Upper lobe of left lung (tissue), 6 donors: ENCODE measurements at regions not wholly inside any gene's neighbourhood (a gene's known extent, or its start where the extent isn't known, plus 50 kb on each side); places are given as distances from the start of the nearest gene placed in this dataset.

ENCODE experiments used
- ATAC-seq, 2 donors: fragments of 200-7000 bp; cut with Tn5 transposase; one replicate each; pipeline ENCODE4 v1.9.1; 2022; ENCODE audit warnings: mild to moderate bottlenecking in 2 of 2, moderate library complexity in 2 of 2; ENCODE audit not compliant: low FRiP score in 2 of 2
- DNase-seq, 2 donors: peaks; one replicate each; pipeline ENCODE4 v3.0.0-alpha.2; 2019 to 2020
- H3K27ac ChIP-seq, 4 donors: fragments of 200-600 bp; sonication (generic); one replicate each; pipeline ENCODE4 v1.5.1; 2016 to 2019
- H3K27me3 ChIP-seq, 4 donors: fragments of 200-600 bp; sonication (generic); one replicate each; pipeline ENCODE4 v1.5.1; 2017 to 2019
- H3K36me3 ChIP-seq, 4 donors: fragments of 200-600 bp; sonication (generic); one replicate each; pipeline ENCODE4 v1.5.1; 2016 to 2019
- H3K4me1 ChIP-seq, 4 donors: fragments of 200-600 bp; sonication (generic); one replicate each; pipeline ENCODE4 v1.5.1; 2018 to 2019
- H3K4me3 ChIP-seq, 4 donors: fragments of 200-600 bp; sonication (generic); one replicate each; pipeline ENCODE4 v1.5.1; 2017 to 2019; ENCODE audit warnings: mild to moderate bottlenecking in 2 of 4, moderate library complexity in 1 of 4
- H3K9me3 ChIP-seq, 4 donors: fragments of 200-600 bp; sonication (generic); one replicate each; pipeline ENCODE4 v1.5.1; 2018 to 2019
- EP300 ChIP-seq, 4 donors: sonication (generic); formaldehyde crosslinking; IDR thresholded peaks; one replicate each; pipeline ENCODE4 v1.5.1; 2017; ENCODE audit warnings: antibody characterized with exemption in 4 of 4, control low read depth in 2 of 4
- POLR2A ChIP-seq, 4 donors: fragments of 450-650 bp; IDR thresholded peaks; one replicate each; pipeline ENCODE4 v1.5.1; 2016 to 2017; ENCODE audit warnings: antibody characterized with exemption in 4 of 4, mild to moderate bottlenecking in 2 of 4
- POLR2AphosphoS5 ChIP-seq, 2 donors: sonication (generic); formaldehyde crosslinking; IDR thresholded peaks; one replicate each; pipeline ENCODE4 v1.5.1; 2017; ENCODE audit warnings: antibody characterized with exemption in 2 of 2
- WGBS, 2 donors: methylation state at CpG; one replicate each; pipeline ENCODE4 v1.1.5; 2017 to 2018; 5-methylcytosine and 5-hydroxymethylcytosine counted together
- TF ChIP-seq, protein P1 (sequence below), 6 experiments: fragments of 450-650 bp in 4 of 6; fragments of 200-600 bp in 2 of 6; sonication (generic) in 2 of 6; IDR thresholded peaks; one replicate each; pipeline ENCODE4 v1.5.1; 2016 to 2019; ENCODE audit warnings: antibody characterized with exemption in 6 of 6
- donor health status: DM: no; HTN: no; CAD: no; lungs with moderate emphysema.
- donor health status: DM: no; HTN: yes; CAD: no; lungs with severe emphysema.

- no peak for DNase-seq
- no peaks in the 10 kb centered on the region for H3K9me3 ChIP-seq
- no peaks in the 10 kb centered on the region for H3K4me1 ChIP-seq
- H3K27ac ChIP-seq, result no peak overlapping the region
- WGBS, 2 donors, result 26 to 78% methylated on average over 2 of the region's 2 CpGs
- TF ChIP-seq POLR2AphosphoS5 (IDR thresholded peaks at IDR 0.05) (no peak), POLR2A (IDR thresholded peaks at IDR 0.05) (no peak), EP300 (IDR thresholded peaks at IDR 0.05) (no peak)
- TF ChIP-seq, protein P1, sequence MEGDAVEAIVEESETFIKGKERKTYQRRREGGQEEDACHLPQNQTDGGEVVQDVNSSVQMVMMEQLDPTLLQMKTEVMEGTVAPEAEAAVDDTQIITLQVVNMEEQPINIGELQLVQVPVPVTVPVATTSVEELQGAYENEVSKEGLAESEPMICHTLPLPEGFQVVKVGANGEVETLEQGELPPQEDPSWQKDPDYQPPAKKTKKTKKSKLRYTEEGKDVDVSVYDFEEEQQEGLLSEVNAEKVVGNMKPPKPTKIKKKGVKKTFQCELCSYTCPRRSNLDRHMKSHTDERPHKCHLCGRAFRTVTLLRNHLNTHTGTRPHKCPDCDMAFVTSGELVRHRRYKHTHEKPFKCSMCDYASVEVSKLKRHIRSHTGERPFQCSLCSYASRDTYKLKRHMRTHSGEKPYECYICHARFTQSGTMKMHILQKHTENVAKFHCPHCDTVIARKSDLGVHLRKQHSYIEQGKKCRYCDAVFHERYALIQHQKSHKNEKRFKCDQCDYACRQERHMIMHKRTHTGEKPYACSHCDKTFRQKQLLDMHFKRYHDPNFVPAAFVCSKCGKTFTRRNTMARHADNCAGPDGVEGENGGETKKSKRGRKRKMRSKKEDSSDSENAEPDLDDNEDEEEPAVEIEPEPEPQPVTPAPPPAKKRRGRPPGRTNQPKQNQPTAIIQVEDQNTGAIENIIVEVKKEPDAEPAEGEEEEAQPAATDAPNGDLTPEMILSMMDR (IDR thresholded peaks at IDR 0.05), result no peak
- H3K36me3 ChIP-seq, result no peaks in the 10 kb centered on the region
- no peaks in the 10 kb centered on the region for H3K27me3 ChIP-seq
- H3K4me3 ChIP-seq, result no peak overlapping the region
- no peak for ATAC-seq
Observed at GRCh38 chr1:5286244-5286643, 631.8 kb downstream of the AJAP1 start.

- no peaks in the 10 kb centered on the region for H3K27me3 ChIP-seq
- H3K4me3 ChIP-seq, result no peak overlapping the region
- ATAC-seq (no peak), DNase-seq (no peak)
- WGBS, 2 donors, result 55 to 78% methylated on average over 5 of the region's 5 CpGs
- TF ChIP-seq POLR2AphosphoS5 (IDR thresholded peaks at IDR 0.05), result no peak
- TF ChIP-seq POLR2A (IDR thresholded peaks at IDR 0.05), result no peak
- TF ChIP-seq, protein P1 (IDR thresholded peaks at IDR 0.05), result no peak
- no peak for TF ChIP-seq EP300 (IDR thresholded peaks at IDR 0.05)
- H3K36me3 ChIP-seq, result no peaks in the 10 kb centered on the region
- H3K4me1 ChIP-seq, result no peaks in the 10 kb centered on the region
- H3K27ac ChIP-seq, result no peak overlapping the region
- H3K9me3 ChIP-seq, result no peaks in the 10 kb centered on the region
Observed at GRCh38 chr1:5274527-5274926, 620.1 kb downstream of the AJAP1 start.

DNA sequence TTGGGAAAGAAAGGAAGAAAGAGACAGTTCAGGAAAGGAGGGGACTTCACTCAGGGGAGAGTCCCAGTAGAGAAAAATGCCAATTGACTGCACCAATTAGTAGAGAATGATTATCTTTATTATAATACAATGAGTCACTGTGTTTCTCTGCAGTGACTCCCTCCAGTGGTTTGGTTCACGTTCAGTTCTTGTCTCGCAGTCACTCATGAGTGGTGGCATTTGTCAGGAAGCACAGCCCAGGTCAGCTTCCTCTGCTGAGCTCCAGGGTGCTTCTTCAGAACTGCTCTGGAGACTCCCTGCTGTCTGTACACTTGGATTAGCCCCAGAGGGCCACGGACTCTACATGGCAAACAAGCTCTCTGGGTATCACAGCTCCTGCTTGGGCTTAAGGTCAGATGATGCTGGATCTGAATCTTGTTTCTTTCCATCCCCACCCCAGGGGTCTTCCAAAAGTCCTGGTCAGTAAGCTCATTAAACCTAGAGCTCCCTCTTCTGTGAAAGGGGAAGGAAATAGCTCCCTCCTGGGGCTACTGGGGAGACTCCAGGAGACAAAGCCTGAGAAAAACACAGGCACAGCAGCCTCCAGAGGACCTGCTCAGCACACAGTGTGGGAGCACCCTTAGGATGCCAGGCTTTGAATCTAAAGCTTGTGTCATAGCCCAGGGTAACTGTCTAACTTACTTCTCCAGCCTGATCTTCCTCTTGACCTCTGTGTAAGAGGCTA lies 619.0 kb downstream of the AJAP1 start:
- Histone ChIP-seq H3K27me3 (no peaks in the 10 kb centered on the region), H3K36me3 (no peaks in the 10 kb centered on the region), H3K9me3 (no peaks in the 10 kb centered on the region), H3K4me1 (no peaks in the 10 kb centered on the region), H3K27ac (no peak overlapping the region), H3K4me3 (no peak overlapping the region)
- ATAC-seq (no peak), DNase-seq (no peak)
- WGBS, 2 donors, result 46 to 50% methylated on average over 3 of the region's 3 CpGs
- TF ChIP-seq, protein P1 (IDR thresholded peaks at IDR 0.05), result no peak
- TF ChIP-seq EP300 (IDR thresholded peaks at IDR 0.05) (no peak), POLR2AphosphoS5 (IDR thresholded peaks at IDR 0.05) (no peak), POLR2A (IDR thresholded peaks at IDR 0.05) (no peak)

- TF ChIP-seq EP300 (IDR thresholded peaks at IDR 0.05) (no peak), POLR2AphosphoS5 (IDR thresholded peaks at IDR 0.05) (no peak), POLR2A (IDR thresholded peaks at IDR 0.05) (no peak)
- H3K4me3 ChIP-seq, result no peak overlapping the region
Observed at GRCh38 chr1:5272325-5272724, 617.9 kb downstream of the AJAP1 start.

DNA sequence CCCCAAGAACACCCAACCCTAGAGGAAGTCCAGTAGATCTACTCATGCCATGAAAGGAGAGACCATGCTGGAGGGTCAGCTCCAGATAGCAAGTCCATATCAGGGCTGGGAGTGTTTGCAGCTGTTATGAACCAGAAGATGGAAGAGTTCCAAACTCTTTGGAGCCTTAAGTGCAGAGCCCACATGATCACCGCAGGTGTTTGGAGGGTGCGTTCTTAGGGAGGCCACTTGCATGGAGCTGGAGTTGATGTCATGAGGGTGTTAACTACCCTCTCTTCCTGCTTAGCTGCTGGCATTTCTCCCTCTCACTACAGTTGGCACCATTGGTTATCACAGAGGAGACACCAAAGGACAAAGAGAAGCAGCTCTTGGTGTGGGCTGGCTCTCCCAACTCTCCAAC lies 616.9 kb downstream of the AJAP1 start:
- H3K27ac ChIP-seq, result no peak overlapping the region
- no peaks in the 10 kb centered on the region for H3K36me3 ChIP-seq
- H3K27me3 ChIP-seq, result no peaks in the 10 kb centered on the region
- ATAC-seq (no peak), DNase-seq (peak in 1 of 2 donors; percentile 28)
- no peaks in the 10 kb centered on the region for H3K9me3 ChIP-seq
- 71 to 76% methylated on average over 2 of the region's 2 CpGs for WGBS, 2 donors
- no peak overlapping the region for H3K4me3 ChIP-seq
- H3K4me1 ChIP-seq, result no peaks in the 10 kb centered on the region
- TF ChIP-seq POLR2A (IDR thresholded peaks at IDR 0.05) (no peak), EP300 (IDR thresholded peaks at IDR 0.05) (no peak), POLR2AphosphoS5 (IDR thresholded peaks at IDR 0.05) (no peak)
- TF ChIP-seq, protein P1 (IDR thresholded peaks at IDR 0.05), result no peak

More at GRCh38 chr1:5272325-5272724, 617.9 kb downstream of the AJAP1 start:
- 84 to 89% methylated on average over 7 of the region's 7 CpGs for WGBS, 2 donors
- DNase-seq (no peak), ATAC-seq (no peak)
- Histone ChIP-seq H3K36me3 (no peaks in the 10 kb centered on the region), H3K27ac (no peak overlapping the region), H3K27me3 (no peaks in the 10 kb centered on the region), H3K9me3 (no peaks in the 10 kb centered on the region), H3K4me1 (no peaks in the 10 kb centered on the region)
